Parathyroid adenoma (tissue), 2 donors: ENCODE measurements at regions not wholly inside any gene's neighbourhood (a gene's known extent, or its start where the extent isn't known, plus 50 kb on each side); places are given as distances from the start of the nearest gene placed in this dataset.

Source experiments
- H2AFZ ChIP-seq: fragments of 300-600 bp; sonication (generic); one replicate; pipeline ENCODE4 v1.7.0; 2017; ENCODE audit warnings: antibody characterized with exemption, mild to moderate bottlenecking
- H3K27ac ChIP-seq: fragments of 300-600 bp; sonication (generic); one replicate; pipeline ENCODE4 v1.7.0; 2017
- H3K27me3 ChIP-seq: fragments of 300-600 bp; sonication (generic); one replicate; pipeline ENCODE4 v1.7.0; 2017; ENCODE audit warnings: low read length; ENCODE audit not compliant: control insufficient read depth, insufficient read depth
- H3K36me3 ChIP-seq: fragments of 300-600 bp; sonication (generic); one replicate; pipeline ENCODE4 v1.7.0; 2017; ENCODE audit warnings: low read length; ENCODE audit not compliant: control insufficient read depth, insufficient read depth
- H3K4me1 ChIP-seq: fragments of 300-600 bp; sonication (generic); one replicate; pipeline ENCODE4 v1.7.0; 2017; ENCODE audit warnings: control low read depth
- H3K4me2 ChIP-seq: fragments of 300-600 bp; sonication (generic); one replicate; pipeline ENCODE4 v1.7.0; 2017; ENCODE audit warnings: low read length
- H3K4me3 ChIP-seq: fragments of 300-600 bp; sonication (generic); one replicate; pipeline ENCODE4 v1.7.0; 2017; ENCODE audit warnings: low read depth, low read length
- H3K79me2 ChIP-seq: fragments of 300-600 bp; sonication (generic); one replicate; pipeline ENCODE4 v1.7.0; 2017; ENCODE audit warnings: control low read depth
- H3K9ac ChIP-seq: fragments of 300-600 bp; sonication (generic); one replicate; pipeline ENCODE4 v1.7.0; 2017; ENCODE audit warnings: mild to moderate bottlenecking
- H3K9me3 ChIP-seq: fragments of 300-600 bp; sonication (generic); one replicate; pipeline ENCODE4 v1.7.0; 2017; ENCODE audit warnings: low read length; ENCODE audit not compliant: control insufficient read depth
- TF ChIP-seq, protein P1 (sequence below): fragments of 300-600 bp; sonication (generic); IDR thresholded peaks from one replicate; pipeline ENCODE4 v1.7.0; 2017; ENCODE audit warnings: antibody characterized with exemption, mild to moderate bottlenecking
- donor health status: primary hyperparathyroidism.

DNA sequence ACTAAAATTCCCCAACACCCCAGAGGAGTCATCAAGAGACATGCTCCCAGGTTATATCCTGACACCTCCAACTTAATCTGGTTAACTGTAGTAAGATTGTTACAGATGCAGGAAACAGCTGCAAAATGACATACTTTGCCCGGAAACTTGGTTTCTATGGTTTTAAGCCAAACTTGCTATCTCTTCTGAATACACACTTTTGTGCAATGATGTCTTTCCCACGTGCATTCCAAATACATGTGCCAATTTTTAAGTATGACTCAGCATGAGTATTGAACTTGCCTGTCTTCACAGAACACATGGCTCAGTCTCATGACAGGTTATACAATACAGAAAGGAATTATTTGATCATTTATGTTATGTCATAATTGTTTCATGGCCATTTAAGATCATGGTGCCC, 207.0 kb upstream of the DCBLD2 start:
- H3K9me3 ChIP-seq: no peaks in the 10 kb centered on the region
- no peaks in the 10 kb centered on the region for H3K79me2 ChIP-seq
- TF ChIP-seq, protein P1, sequence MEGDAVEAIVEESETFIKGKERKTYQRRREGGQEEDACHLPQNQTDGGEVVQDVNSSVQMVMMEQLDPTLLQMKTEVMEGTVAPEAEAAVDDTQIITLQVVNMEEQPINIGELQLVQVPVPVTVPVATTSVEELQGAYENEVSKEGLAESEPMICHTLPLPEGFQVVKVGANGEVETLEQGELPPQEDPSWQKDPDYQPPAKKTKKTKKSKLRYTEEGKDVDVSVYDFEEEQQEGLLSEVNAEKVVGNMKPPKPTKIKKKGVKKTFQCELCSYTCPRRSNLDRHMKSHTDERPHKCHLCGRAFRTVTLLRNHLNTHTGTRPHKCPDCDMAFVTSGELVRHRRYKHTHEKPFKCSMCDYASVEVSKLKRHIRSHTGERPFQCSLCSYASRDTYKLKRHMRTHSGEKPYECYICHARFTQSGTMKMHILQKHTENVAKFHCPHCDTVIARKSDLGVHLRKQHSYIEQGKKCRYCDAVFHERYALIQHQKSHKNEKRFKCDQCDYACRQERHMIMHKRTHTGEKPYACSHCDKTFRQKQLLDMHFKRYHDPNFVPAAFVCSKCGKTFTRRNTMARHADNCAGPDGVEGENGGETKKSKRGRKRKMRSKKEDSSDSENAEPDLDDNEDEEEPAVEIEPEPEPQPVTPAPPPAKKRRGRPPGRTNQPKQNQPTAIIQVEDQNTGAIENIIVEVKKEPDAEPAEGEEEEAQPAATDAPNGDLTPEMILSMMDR: no peak
- no peaks in the 10 kb centered on the region for H3K27me3 ChIP-seq
- no peak overlapping the region for H3K4me3 ChIP-seq
- H3K4me2 ChIP-seq: no peak overlapping the region
- H3K4me1 ChIP-seq: no peaks in the 10 kb centered on the region
- no peak overlapping the region for H3K27ac ChIP-seq
- H3K36me3 ChIP-seq: no peaks in the 10 kb centered on the region
- no peak overlapping the region for H3K9ac ChIP-seq
- no peak overlapping the region for H2AFZ ChIP-seq

DNA sequence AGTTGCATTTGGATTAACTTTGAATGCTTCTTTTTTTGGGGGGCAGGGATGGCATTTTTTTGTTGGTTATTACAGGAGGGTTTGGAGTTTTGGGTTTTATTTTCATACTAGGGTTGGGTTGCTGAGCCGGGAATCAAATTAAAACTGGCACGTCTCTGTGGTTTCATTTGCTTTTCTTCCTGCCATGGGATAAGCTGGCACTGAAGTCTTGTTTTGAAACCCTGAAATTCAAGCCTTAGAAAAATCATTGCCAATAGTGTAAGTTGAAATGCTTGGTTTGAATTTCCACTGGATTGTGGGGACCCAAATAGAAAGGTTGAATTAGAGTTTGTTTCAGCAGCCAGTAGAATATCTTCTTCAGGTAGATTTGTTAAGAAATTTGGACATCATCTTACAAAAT, 193.1 kb upstream of the DCBLD2 start:
- Histone ChIP-seq H3K27ac (no peak overlapping the region), H2AFZ (peak overlapping the region; percentile 0), H3K4me3 (no peak overlapping the region), H3K9ac (no peak overlapping the region), H3K36me3 (no peaks in the 10 kb centered on the region), H3K4me1 (no peaks in the 10 kb centered on the region), H3K9me3 (no peaks in the 10 kb centered on the region), H3K79me2 (no peaks in the 10 kb centered on the region), H3K27me3 (no peaks in the 10 kb centered on the region), H3K4me2 (no peak overlapping the region)
- TF ChIP-seq, protein P1: no peak

DNA sequence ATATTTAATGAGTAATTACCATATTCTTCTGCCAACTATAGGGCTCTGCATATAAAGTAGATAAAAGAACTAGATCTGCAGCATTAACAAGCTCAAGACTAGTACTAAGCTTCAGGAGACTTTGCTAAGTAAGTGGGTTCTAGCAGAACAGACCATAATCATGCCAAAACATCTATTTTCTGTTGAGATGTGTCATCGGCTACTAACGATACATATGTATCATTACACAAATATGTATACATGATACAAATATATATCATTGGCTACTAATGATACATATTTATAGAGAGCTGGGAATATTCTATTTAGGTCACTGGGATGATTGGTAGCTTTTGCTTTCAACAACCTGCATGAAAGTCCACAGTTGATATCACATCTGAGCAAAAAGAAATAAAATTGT, 185.8 kb upstream of the DCBLD2 start:
- TF ChIP-seq, protein P1: no peak
- Histone ChIP-seq H3K4me1 (no peaks in the 10 kb centered on the region), H3K4me3 (no peak overlapping the region), H3K9ac (no peak overlapping the region), H3K9me3 (no peaks in the 10 kb centered on the region), H3K4me2 (no peak overlapping the region), H3K27me3 (no peaks in the 10 kb centered on the region), H3K36me3 (no peaks in the 10 kb centered on the region), H3K27ac (no peak overlapping the region), H2AFZ (no peak overlapping the region), H3K79me2 (no peaks in the 10 kb centered on the region)

DNA sequence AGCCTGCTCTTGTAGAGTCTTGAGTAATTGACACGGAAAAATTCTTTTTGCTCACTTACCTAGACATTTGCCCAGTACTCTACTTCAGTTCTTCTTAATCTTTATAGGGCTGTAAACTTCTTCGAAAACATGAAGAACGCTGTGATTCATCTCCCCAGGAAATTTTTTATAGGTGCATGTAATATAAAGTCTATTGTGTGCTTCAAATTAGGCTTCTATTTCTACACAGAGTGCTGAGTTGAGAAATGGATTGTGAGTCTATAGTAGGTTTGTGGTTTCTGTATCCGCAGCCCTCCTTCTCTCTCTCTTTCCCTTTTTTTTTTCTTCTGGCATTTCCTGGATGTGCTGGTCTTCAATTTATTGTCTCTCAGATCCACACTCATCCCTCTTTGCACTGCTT, 183.3 kb upstream of the DCBLD2 start:
- Histone ChIP-seq H3K4me1 (no peaks in the 10 kb centered on the region), H3K27ac (no peak overlapping the region), H3K27me3 (no peaks in the 10 kb centered on the region), H3K9me3 (no peaks in the 10 kb centered on the region), H3K9ac (no peak overlapping the region), H3K79me2 (no peaks in the 10 kb centered on the region), H2AFZ (no peak overlapping the region), H3K4me2 (no peak overlapping the region), H3K36me3 (no peaks in the 10 kb centered on the region), H3K4me3 (no peak overlapping the region)
- TF ChIP-seq, protein P1: no peak

DNA sequence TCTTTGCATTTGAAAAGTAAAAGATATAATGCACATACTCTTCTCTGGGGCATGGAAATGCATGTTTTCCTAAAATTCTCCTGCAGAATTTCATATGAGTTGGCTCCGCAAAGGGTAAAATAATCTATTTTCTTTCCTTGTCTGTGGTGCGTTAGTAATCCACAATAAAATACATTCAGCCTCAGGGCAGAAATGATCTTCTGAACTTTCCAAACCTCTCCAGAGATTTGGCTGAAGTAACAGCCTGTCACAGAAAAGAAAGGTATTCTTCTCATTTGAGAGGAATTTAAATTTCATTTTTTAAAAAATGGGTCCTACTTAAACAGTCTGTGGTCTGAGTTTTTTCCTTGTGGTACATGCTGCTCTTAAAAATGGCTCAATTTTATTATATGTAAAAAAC, 182.7 kb upstream of the DCBLD2 start:
- Histone ChIP-seq H3K4me3 (no peak overlapping the region), H3K9me3 (no peaks in the 10 kb centered on the region), H3K4me1 (no peaks in the 10 kb centered on the region), H3K27ac (no peak overlapping the region), H3K36me3 (no peaks in the 10 kb centered on the region), H3K27me3 (no peaks in the 10 kb centered on the region), H3K79me2 (no peaks in the 10 kb centered on the region), H3K9ac (no peak overlapping the region), H2AFZ (no peak overlapping the region), H3K4me2 (no peak overlapping the region)
- TF ChIP-seq, protein P1: no peak
